HG02571 (cell line): ENCODE measurements at regions not wholly inside any gene's neighbourhood (a gene's known extent, or its start where the extent isn't known, plus 50 kb on each side); places are given as distances from the start of the nearest gene placed in this dataset.

ENCODE experiments used
- ATAC-seq: cut with Tn5 transposase; IDR thresholded peaks from one replicate; pipeline ENCODE4 v1.9.1; 2021; ENCODE audit warnings: mild to moderate bottlenecking, moderate library complexity; ENCODE audit not compliant: unreplicated experiment

DNA sequence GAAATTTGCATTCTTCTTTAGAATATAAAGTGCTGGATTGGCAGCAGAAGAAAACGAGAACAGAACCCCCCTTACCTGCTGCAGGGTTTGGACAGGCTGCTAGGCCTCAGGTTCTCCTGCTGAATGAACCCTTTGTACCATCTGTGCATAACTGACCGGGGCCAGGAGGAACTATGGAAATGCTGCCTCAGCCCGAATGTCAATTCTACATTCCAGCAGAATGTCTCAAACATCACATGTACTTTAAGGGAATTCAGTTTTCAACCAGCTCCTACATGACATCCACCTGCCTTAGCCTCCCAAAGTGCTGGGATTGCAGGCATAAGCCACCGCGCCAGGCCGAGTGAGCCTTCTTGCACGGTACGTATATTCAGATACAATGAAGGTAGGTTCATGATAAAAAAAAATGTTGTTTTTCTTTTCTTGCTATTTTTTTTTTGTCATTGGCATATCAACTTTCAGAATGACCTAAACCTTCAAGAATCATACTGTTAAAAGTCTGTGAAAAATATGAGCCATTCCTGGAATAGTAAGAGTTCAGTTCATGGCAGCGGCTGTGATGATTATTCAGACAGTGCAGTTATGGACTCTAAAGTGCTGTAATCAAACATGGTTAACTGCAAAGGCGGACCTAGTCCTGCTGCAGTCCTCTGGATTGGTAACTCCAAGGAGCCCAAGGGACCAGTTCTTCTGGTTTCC, 84.4 kb upstream of the TNS3 start:
- no peak for ATAC-seq

DNA sequence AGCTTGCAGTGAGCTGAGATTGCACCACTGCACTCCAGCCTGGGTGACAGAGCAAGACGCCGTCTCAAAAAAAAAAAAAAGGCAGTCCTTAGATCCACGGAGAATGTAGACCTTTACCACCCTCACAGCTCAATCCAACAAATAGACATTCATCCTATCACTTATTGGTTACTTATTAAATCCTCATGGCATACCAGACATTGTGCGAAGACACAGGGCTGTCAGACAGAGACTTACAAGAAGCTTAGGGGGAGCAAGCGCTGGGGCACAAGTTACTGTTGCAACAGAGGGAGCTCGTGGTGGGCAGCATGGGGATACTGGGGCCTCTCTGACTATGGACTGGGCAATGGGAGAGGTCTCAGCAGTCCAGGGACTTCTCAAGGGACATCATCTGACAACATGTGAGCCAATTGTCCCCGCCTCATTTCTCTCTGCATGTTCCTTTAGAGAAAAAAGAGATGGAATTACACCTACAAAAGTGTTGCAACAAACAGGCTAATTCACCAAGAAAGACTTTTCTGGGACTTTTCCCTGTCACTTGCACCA, 82.8 kb upstream of the TNS3 start:
- ATAC-seq = no peak

DNA sequence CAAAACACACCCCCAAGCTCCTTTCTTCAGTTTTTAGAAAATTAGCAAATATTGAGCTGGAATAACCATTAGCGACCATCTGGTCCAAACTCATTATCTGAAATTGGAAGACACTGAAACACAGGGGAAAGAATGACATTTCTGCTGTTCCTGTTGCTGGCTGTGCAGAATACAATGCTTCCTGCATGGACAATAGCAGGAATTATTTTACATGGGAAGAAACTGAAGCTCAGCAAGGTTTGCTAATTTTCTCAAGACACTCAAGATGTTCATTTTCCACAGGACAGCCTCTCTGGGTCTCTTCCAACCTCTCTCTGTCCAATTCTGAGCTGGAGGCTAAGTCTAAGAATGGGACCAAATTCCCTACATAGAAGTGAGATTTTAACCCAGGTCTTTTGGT, 81.9 kb upstream of the TNS3 start:
- ATAC-seq = no peak

DNA sequence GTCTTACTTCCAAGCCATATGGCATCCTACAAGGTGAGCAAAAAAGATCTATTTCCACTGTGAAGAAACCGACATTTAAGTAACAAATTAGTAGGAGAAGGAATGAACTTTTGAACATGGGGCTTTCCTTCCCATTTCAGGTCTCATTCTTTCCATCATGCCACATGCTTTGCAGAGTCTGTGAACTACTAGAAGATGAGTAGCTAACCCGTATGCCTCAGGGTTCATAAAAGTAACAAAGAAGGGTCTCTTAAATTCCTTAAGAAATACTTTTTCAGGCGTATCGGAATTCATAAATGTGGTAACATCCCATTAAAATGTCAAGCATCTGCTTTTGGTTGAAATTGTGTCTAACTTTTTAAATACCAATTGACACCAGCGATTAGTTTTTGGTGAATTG, 81.3 kb upstream of the TNS3 start:
- ATAC-seq = no peak

DNA sequence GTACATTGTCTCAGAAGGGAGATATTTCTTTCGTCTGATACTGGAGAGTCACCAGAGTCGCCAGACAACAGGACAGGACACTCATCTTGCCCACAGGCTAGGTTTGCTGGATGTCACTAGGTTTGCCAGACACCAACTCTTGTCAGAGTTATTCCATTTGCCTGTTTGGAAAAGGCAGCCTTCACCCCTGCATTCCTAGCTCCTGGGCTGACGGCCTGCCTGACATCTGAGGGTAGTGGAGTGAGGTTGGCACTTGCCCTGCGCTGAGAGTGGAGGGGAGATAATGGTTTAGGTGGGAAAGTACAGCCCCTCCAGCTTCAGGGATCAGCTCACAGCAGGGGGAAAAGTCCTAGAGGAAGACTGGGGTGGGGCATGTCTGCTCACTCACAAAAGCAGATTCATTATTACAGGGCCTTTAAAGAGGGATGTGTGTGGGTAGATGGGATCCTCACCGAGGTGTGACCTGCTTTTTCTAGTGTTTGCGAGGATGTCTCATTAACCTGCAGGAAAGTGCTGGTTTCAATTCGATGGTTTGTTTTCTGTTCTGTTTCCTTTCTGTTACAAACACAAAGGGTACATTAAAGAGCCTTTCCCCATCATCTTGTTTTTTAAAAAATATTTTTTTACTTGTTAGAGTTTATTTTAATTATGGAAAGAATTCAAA, 79.3 kb upstream of the TNS3 start:
- ATAC-seq = no peak

DNA sequence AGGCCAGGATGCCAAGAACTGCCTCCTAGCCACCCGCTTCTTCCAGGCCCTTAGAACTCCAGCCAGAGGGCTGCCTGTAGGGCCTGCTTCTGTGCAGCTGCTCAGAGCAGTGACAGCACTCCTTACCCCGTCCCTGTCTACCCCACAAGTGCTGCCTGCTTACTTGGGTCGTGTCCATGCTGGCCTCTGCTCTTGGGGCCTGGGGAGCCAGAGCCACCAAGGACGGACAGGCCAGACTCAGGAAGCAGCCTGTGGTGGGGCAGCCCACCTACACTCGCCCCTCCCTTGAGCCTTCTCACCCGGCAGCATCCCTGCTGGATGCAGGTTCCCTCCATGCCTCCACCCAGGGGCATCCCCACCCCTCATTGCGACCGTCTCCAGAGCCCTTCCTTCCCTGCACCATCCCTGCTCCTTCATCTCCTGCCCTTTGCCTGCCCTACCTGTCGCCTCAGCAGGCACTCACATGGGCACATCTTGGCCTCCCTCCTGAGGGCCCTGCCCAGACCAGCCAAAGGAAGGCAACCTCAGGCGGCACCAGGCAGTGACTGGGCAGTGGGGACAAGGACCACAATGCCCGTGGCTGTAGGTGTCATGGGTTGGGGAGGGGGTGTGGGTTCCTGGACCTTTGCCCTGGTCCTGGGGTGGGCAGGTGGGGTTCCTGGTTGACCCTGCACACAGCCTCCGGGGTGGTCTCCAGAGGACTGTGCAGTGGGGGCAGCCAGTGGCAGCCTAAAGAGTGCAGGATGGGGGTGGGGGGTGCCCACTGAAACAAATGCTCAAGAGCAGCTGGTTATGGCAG, 78.0 kb upstream of the TNS3 start:
- no peak for ATAC-seq

DNA sequence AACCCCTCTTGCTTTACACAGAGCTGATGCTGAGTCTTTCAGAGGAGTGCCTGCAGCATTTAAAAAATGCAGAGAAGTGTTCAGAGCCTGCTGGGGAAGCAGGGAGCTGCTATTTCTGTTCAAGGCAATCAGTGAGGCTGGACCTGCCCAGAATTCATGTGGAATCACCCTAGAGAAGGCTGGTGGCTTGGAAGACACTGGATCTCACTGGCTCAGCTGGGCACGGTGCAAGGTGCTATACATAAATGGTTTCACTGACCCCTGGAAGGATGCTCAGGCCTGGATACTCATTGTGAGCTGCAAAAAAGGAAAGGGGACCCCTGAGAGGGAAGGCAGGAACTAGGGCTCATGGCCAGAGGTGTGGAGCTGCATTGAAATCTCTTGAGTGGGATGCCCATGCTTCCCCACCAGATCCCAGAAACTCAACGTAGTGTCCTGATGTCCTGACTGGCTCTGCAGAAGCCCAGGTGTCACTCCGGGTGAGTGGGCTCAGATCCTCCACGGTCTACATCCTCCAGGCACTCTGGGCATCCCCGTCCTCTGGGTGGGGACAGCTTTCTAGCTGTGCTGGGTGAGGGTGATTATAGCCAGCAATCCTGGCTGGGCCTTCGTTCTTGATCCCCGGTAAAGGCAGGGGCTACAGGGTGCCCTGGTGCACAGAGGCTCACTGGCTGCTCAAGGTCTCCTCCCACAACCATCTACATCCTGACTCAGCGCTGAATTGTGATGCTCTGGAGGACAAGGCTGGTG, 77.2 kb upstream of the TNS3 start:
- no peak for ATAC-seq

DNA sequence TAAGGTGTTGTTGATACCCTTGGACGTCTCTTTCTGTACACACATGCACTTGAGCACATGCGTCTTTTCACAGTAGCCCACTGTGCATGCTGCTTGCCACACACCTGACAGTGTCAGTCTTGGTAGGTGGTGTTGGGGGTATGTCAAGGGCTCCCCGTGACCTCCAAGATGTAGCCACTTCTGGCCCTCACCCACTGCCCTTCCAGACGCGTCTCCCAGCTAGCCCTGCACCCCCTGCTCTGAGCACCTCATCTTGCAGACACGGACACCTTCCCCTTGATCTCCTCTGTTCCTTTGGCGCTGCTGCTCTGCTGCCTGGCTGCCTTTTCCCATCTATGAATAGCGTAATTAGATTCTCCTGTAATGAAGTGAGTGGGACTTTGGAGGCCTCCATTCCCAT, 75.2 kb upstream of the TNS3 start:
- no peak for ATAC-seq

DNA sequence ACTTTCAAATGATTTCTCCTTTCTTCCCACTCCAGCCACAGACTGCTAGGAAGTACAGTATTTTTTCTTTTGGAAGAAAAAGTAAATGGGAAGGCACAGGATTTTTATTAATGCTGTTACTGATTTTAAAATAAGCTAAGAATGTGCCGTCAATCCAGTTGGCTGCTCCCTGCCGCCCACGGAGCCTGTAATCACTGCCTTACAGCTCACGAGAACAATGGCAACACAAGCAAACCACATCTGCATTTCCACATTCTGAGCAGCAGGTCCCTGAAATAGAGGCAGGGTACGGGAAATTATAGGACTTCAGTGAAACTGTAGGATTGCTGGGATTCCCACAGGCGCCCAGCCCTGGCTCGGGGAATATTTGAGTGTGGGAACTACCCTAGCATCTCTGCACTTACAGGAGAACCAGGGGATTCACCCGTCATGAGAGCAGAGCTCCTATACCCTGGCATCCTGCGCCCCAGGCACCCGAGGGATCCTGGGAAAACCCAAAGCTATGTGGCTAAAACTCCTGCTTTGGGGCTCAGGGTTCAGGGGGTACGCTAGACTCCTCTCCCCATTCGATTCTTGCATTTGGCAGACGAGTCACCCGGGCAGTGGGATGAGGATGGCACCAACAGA, 72.9 kb upstream of the TNS3 start:
- no peak for ATAC-seq

DNA sequence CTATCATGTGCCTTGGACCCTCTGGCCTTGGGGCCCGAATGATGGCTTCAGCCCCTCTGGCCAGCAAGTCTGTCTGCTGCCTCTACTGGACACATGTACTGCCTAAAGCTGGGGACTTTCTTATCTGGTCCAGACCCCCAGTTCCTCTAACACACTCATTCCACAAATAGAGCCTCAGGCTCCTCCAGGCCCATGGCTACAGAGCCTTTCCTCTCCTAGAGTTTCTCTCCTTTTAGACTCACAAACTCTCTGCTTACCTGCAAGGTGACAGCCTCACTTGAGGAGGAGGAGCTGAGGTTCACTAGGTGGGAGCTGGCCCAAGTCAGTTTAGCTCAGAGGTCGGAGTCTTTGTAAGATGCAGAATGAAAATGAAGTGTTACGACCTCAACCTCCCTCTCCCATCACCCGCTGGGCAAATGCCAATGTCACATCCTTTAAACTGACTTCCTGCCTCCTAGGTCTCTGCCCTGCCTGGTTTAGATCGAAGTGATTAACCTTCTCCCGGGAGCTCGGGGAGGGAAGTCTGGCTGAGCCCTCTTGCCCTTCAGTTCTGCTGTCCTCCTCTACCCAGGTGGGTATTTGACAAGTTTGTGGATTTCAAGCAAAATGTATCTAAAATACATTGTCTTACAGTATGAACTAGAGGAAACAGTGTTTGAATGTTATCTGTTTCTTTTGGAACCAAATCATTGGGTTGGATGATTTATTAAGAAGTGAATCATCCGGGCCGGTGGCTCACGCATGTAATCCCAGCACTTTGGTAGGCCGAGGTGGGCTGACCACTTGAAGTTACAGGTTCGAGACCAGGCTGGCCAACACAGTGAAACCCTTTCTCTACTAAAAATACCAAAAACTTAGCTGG, 71.9 kb upstream of the TNS3 start:
- no peak for ATAC-seq

DNA sequence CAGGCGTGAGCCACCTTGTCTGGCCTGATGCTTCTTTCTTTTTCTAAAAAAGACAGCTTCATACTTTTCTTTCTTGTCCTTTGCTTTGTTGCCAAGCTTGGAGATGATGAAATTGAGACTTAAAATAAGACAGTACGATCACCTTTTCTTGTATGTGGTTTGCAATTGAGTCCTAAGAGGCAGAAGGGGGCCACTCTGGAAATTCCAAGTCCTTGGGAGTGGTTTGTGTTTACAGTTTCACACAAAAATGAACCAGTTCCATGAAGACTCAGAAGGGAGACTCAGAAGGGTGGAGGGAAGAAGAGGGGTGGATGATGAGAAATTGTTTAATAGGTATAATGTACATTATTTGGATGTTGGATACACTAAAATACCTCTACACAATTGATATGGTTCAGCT, 70.7 kb upstream of the TNS3 start:
- no peak for ATAC-seq

DNA sequence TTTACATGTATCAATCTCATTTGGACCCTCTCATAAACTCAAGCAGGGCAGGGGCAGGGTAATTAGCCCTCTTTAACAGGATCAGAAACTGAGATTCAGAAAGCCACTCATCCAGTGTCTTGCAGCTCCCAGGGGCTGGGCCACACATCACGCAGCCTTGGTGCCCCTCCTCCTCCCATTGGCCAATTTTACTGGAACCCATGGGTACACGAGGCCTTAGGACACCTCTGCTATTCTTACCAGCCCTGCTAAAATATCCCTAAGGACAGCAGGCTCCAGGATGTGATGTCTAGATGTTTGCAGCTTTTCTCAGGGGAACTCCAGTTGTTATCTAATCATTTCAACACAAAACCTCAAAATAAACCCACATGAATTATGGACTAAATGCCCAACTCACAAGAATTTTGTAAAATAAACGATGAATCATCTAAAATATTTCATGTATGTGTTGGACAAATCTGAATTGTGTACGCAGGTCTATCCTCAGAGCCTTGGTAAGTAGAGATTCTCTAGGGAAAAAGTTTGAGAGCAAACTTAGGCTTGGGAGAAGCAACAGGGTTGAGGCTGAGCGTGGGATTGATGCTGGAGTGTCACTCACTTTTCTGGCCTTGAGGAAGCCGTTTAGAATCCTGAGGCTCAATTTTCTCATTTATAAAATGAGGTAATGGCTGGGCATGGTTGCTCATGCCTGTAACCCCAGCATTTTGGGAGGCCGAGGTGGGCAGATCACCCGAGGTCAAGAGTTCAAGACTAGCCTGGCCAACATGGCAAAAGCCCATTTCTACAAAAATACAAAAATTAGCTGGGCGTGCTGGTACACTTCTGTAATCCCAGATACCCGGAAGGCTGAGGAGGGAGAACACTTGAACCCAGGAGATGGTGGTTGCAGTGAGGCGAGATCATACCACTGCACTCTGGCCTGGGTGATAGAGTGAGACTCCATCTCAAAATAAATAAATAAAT, 69.7 kb upstream of the TNS3 start:
- no peak for ATAC-seq

DNA sequence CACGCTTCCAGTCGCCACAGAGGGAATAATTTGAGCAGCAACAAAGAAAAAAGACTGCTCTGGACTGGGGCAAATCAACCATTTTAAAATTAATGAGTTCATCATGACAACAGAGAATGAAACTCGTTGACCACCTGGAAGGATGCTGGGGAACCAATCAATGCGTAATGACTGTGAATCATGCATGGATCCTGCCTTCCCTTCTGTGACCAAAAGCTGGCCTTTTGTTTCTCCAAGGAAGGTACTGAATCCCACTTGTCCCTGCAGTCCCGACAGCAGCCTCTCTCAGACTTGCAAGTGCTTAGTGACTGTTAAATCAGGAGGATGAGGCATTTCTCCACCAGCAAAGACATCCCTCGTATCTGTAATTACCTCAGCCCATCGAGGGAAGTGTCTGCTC, 68.0 kb upstream of the TNS3 start:
- no peak for ATAC-seq

DNA sequence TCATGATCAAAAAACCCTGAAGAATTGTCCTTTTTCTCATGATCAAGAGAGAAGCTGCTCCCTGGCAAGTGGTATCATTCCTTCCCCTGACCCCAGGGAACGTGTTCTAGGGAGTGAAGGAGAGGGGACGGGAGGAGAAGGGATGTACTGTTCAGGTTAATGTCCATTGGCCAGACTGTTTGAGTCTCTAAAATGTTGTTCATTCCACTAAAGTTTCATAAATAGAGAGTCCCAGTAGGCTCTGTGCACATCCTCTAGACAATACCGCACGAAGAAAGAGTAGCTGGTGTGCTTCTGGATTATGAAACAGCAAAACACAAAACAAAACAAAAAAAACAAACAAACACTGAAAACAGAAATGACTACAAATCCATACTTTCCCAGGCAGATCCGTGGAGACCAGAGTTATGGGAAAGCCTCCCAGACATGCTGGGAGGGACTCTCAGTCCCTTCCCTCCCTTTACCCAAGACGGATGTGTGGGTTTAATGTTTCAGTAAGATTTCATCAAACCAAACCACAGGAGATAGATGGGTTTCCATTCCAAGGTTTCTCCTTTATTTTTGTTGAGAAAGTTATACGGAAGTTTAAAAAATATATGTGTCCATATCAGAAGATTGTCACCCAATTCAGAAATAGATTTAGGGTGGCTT, 66.5 kb upstream of the TNS3 start:
- no peak for ATAC-seq

DNA sequence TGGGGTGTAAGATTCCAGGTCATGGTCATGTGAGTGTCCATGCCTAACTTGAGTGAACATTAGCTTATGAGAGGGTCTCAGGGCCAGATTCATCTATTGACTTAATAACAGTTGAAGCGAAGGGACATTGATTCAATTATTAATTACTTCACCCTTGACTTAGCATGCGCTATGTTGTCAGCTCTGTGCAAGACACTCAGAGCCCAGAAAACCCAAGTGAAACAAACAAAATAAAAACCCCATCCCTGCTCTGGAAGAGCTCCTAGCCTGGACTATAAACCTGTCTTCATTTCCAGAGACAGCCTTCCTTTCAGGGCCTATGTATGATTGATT, 66.0 kb upstream of the TNS3 start:
- no peak for ATAC-seq

DNA sequence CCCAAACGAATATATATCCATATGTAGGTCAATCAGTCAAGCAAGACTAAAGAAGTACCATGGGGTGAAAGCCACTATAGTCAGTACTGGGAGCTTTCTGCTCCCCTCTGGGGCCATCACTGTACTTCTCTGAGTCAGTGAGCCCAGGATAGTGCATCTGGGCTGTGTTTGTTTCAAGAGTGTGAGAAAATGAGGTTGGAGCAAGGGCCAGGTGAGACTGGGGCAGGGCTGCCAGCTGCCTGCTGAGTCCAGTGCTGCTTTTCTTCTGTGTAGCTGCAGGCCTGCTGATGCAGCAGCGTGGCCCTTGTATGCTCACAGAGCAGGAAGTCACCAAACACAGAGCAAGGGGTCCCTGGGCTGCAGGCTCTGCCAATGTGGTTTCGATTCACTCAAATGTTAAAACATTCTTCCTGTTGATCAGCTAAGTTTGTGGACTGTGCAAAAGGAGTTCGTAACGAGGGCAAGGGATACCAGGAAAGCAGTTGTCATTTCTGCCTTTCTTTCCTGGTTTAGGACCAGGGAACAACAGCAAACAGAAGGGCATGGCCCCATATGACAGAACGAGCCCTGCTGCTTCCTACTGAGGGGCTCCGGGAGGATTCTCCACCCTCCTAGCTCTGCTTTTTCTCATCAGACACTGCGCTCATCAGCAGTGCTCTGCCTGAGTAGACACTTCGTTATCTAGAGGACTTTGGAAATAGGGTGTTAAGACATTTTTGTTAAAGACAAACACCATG, 65.4 kb upstream of the TNS3 start:
- ATAC-seq = no peak

DNA sequence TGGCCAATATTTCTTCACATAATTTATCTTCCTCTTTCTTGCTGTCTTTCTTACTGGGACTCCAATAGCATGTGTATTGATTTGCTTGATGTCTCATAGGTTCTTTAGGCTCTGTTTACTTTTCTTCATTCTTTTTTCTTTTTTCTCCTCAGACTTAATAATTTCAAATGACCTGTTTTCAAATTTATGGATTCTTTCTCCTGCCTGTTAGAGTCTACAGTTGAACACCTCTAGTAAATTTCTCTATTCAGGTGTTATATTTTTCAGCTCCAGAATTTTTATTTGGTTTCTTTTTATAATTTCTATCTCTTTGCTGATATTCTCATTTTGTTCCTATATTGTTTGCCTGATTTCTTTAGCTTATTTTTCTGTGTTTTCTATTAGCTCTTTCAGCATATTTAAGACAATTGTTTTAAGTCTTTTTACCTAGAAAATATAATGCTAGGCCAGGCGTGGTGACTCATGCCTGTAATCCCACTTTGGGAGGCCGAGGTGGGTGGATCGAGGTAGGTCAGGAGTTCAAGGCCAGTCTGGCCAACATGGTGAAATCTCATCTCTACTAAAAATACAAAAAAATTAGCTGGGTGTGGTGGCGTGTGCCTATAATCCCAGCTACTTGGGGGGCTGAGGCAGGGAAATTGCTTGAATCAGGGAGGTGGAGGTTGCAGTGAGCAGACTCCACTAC, 61.9 kb upstream of the TNS3 start:
- no peak for ATAC-seq
